MCF 10A (cell line): ENCODE measurements at regions not wholly inside any gene's neighbourhood (a gene's known extent, or its start where the extent isn't known, plus 50 kb on each side); places are given as distances from the start of the nearest gene placed in this dataset.

Source experiments
- BruUV-seq: library from RNA; stranded (reverse); fragments of 400-500 nt; replicated peaks from 2 replicates; lab custom pipeline; 2021; lab: Mats Ljungman, UMichigan
- CTCF ChIA-PET: fragments of 300-600 bp; sonication (Branson Sonifier 250); formaldehyde crosslinking; extraction: SDS; loops from one replicate; lab custom pipeline; 2021; ENCODE audit warnings: antibody characterized with exemption, inconsistent platforms; lab: Yijun Ruan, JAX
- POLR2A ChIA-PET: fragments of 300-600, 350-650 bp; sonication (Branson Sonifier 250); formaldehyde crosslinking; extraction: SDS; loops from one replicate; lab custom pipeline; 2020; ENCODE audit warnings: antibody characterized with exemption, inconsistent platforms; lab: Yijun Ruan, JAX
- DNase-seq: peaks from one replicate; pipeline ENCODE4 v3.0.0-alpha.2; 2018; ENCODE audit not compliant: unreplicated experiment
- H3K27ac Mint-ChIP-seq: one replicate; pipeline ENCODE4 v1.8.0; 2022; ENCODE audit warnings: mild to moderate bottlenecking, low read depth, mixed read lengths; ENCODE audit not compliant: unreplicated experiment
- H3K27me3 Mint-ChIP-seq: one replicate; pipeline ENCODE4 v1.8.0; 2022; ENCODE audit warnings: mixed read lengths; ENCODE audit not compliant: insufficient read depth, unreplicated experiment
- H3K36me3 Mint-ChIP-seq: one replicate; pipeline ENCODE4 v1.8.0; 2022; ENCODE audit warnings: mild to moderate bottlenecking, moderate library complexity, mixed read lengths; ENCODE audit not compliant: insufficient read depth, unreplicated experiment
- H3K4me1 Mint-ChIP-seq: one replicate; pipeline ENCODE4 v1.8.0; 2022; ENCODE audit warnings: mixed read lengths; ENCODE audit not compliant: insufficient read depth, unreplicated experiment
- H3K4me3 Mint-ChIP-seq: one replicate; pipeline ENCODE4 v1.8.0; 2022; ENCODE audit warnings: mild to moderate bottlenecking, moderate library complexity, mixed read lengths; ENCODE audit not compliant: unreplicated experiment
- H3K9me3 Mint-ChIP-seq: one replicate; pipeline ENCODE4 v1.8.0; 2022; ENCODE audit warnings: mixed read lengths; ENCODE audit not compliant: unreplicated experiment
- intact Hi-C: fragments of 100-400 bp; cut with micrococcal nuclease; formaldehyde crosslinking; loops from 2 replicates; pipeline ENCODE4 v1.14.1; 2022
- TF ChIP-seq, protein P1 (sequence below): fragments of 200-600 bp; IDR thresholded peaks from one replicate; pipeline ENCODE4 v1.8.0; 2022; ENCODE audit warnings: antibody characterized with exemption, mild to moderate bottlenecking; ENCODE audit not compliant: unreplicated experiment

DNA sequence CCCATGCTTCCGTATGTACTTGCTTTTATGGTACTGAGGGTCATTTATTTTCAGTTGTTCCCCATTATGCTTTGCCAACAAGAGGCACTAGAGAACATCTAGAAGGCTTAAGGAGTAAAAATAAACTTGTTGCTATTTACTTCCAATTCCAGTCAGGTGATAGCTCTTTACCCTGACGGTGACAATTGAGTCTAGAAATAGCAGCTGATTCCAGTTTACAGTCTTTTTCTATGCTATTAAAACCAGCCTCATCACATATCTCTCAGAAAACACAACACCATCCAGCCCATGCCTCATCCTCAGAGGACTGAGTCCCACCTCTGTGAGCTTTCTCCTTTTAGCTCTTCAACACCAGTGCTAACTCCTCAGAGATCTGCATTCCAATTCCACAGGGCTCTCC is 327.0 kb downstream of the GPD2 start:
- ChIA-PET POLR2A (interaction anchor here (0.5 kb wide), 1 partner anchor 11 kb away, joined by 3 read pairs; no protein-coding TSS in a partner anchor), CTCF (no interaction called here)
- Mint-ChIP-seq H3K9me3 (peaks cover 9% of the 10 kb centered on the region), H3K4me3 (no peak overlapping the region), H3K27ac (no peak overlapping the region), H3K36me3 (no peaks in the 10 kb centered on the region), H3K27me3 (no peaks in the 10 kb centered on the region), H3K4me1 (no peaks in the 10 kb centered on the region)
- DNase-seq = no peak
- BruUV-seq = no TSS peak
- TF ChIP-seq, protein P1, sequence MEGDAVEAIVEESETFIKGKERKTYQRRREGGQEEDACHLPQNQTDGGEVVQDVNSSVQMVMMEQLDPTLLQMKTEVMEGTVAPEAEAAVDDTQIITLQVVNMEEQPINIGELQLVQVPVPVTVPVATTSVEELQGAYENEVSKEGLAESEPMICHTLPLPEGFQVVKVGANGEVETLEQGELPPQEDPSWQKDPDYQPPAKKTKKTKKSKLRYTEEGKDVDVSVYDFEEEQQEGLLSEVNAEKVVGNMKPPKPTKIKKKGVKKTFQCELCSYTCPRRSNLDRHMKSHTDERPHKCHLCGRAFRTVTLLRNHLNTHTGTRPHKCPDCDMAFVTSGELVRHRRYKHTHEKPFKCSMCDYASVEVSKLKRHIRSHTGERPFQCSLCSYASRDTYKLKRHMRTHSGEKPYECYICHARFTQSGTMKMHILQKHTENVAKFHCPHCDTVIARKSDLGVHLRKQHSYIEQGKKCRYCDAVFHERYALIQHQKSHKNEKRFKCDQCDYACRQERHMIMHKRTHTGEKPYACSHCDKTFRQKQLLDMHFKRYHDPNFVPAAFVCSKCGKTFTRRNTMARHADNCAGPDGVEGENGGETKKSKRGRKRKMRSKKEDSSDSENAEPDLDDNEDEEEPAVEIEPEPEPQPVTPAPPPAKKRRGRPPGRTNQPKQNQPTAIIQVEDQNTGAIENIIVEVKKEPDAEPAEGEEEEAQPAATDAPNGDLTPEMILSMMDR = no peak
- intact Hi-C loops = loop anchor here (5.0 kb wide), 1 partner anchor 126 kb away; no protein-coding TSS in a partner anchor

DNA sequence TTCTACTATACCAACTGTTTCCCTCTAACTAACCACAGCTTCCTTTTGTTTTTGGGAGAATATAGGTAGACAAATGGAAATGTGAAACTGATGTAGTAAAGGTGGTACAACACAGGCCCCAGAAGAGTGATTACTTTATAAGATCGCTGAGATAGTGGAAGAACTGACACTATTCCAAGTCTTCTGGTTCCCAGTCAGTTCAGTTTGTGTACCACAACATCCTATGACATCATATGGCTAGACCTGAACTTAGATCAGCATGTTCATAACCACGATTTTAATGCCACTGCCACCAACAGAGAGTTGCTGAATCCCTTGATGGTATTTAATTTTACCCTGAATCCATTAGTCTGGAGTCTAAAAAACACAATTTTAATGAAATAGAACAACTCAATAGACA is 328.9 kb downstream of the GPD2 start:
- POLR2A ChIA-PET = no interaction called here
- H3K27ac Mint-ChIP-seq = peak overlapping the region; percentile 74
- intact Hi-C loops = no loop called here
- H3K4me3 Mint-ChIP-seq = no peak overlapping the region
- peaks cover 19% of the 10 kb centered on the region for H3K9me3 Mint-ChIP-seq
- no peaks in the 10 kb centered on the region for H3K27me3 Mint-ChIP-seq
- CTCF ChIA-PET = no interaction called here
- no peaks in the 10 kb centered on the region for H3K36me3 Mint-ChIP-seq
- BruUV-seq = no TSS peak
- H3K4me1 Mint-ChIP-seq = no peaks in the 10 kb centered on the region
- TF ChIP-seq, protein P1 = no peak
- DNase-seq = no peak

DNA sequence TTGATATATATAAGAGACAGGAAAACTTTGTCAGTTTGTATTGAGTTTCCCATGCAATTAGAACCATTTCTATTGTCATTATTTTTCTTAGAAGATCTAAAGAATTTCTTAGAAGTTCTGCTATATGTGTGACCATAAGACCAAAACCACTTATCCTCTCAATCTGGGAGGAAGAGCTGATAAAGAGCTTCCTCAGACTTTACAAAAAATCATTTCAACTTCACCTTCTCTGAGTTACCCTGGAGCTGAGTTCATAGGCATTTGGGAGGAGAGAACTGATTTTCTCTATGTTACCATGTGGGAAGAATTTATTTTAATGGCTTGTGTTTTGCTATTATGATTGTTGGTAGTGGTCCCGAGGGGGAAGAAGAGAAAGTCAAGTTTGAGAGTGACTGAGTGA is 329.3 kb downstream of the GPD2 start:
- no peaks in the 10 kb centered on the region for H3K27me3 Mint-ChIP-seq
- peaks cover 23% of the 10 kb centered on the region for H3K9me3 Mint-ChIP-seq
- intact Hi-C loops = no loop called here
- H3K36me3 Mint-ChIP-seq = no peaks in the 10 kb centered on the region
- ChIA-PET POLR2A (no interaction called here), CTCF (no interaction called here)
- no peak for DNase-seq
- H3K4me3 Mint-ChIP-seq = no peak overlapping the region
- BruUV-seq = no TSS peak
- no peaks in the 10 kb centered on the region for H3K4me1 Mint-ChIP-seq
- H3K27ac Mint-ChIP-seq = peak overlapping the region; percentile 74
- TF ChIP-seq, protein P1 = no peak

DNA sequence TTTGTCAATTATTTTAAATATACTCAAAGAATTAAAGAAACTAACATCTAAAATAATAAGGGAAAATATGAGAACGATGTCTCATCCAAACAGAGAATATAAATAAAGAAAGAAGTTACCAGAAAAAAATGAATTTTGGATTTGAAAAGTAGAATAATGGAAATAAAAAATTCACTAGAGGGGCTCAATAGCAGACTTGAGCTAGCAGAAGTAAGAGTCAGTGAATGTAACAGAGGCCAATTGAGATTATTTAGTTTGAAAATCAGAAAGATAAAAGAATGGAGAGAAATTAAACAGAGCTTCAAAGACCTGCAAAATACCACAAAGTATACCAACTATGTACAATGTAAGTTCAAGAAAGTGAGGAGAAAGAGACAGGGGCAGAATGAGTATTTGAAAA is 333.6 kb downstream of the GPD2 start:
- intact Hi-C loops = no loop called here
- H3K27me3 Mint-ChIP-seq = no peaks in the 10 kb centered on the region
- no peak for DNase-seq
- CTCF ChIA-PET = interaction anchor here (0.7 kb wide), 1 partner anchor 255 kb away, joined by 3 read pairs; no protein-coding TSS in a partner anchor
- H3K27ac Mint-ChIP-seq = no peak overlapping the region
- no TSS peak for BruUV-seq
- H3K4me3 Mint-ChIP-seq = no peak overlapping the region
- H3K9me3 Mint-ChIP-seq = peaks cover 15% of the 10 kb centered on the region
- TF ChIP-seq, protein P1 = no peak
- H3K36me3 Mint-ChIP-seq = no peaks in the 10 kb centered on the region
- POLR2A ChIA-PET = no interaction called here
- no peaks in the 10 kb centered on the region for H3K4me1 Mint-ChIP-seq
